Vagina (tissue), 2 donors: ENCODE measurements at regions not wholly inside any gene's neighbourhood (a gene's known extent, or its start where the extent isn't known, plus 50 kb on each side); places are given as distances from the start of the nearest gene placed in this dataset.

Source experiments
- DNase-seq, 2 donors: peaks; one replicate each; pipeline ENCODE4 v3.0.0-alpha.2; 2017; ENCODE audit errors: extremely low spot score in 2 of 2
- H3K27ac ChIP-seq: fragments of 200-600 bp; sonication (generic); one replicate; pipeline ENCODE4 v1.5.1; 2019
- H3K27me3 ChIP-seq: fragments of 200-600 bp; sonication (generic); one replicate; pipeline ENCODE4 v1.5.1; 2019
- H3K36me3 ChIP-seq, 2 donors: fragments of 200-600 bp; sonication (generic); one replicate each; pipeline ENCODE4 v1.5.1; 2017 to 2019
- H3K4me1 ChIP-seq: fragments of 200-600 bp; sonication (generic); one replicate; pipeline ENCODE4 v1.5.1; 2019
- H3K4me3 ChIP-seq, 2 donors: fragments of 200-600 bp; sonication (generic); 1 replicate in 1 of 2; 2 replicates in 1 of 2; pipeline ENCODE4 v1.5.1; 2016 to 2019
- H3K9me3 ChIP-seq: fragments of 200-600 bp; sonication (generic); one replicate; pipeline ENCODE4 v1.5.1; 2019
- POLR2A ChIP-seq, 2 donors: fragments of 450-650 bp; IDR thresholded peaks; one replicate each; pipeline ENCODE4 v1.6.1; 2017; ENCODE audit warnings: antibody characterized with exemption in 2 of 2, mild to moderate bottlenecking in 2 of 2, moderate library complexity in 2 of 2
- POLR2AphosphoS5 ChIP-seq, 2 donors: sonication (generic); formaldehyde crosslinking; IDR thresholded peaks; one replicate each; pipeline ENCODE4 v1.9.0; 2017; ENCODE audit warnings: antibody characterized with exemption in 2 of 2, mild to moderate bottlenecking in 2 of 2, low read depth in 1 of 2; ENCODE audit not compliant: insufficient read depth in 1 of 2
- intact Hi-C: fragments of 100-400 bp; cut with DNase I; formaldehyde crosslinking; loops from one replicate; pipeline ENCODE4 v1.15.1; 2023
- TF ChIP-seq, protein P1 (sequence below), 3 experiments: fragments of 450-650 bp in 2 of 3; fragments of 200-600 bp in 1 of 3; sonication (generic) in 1 of 3; IDR thresholded peaks; one replicate each; pipeline ENCODE4 v1.5.1; 2017 to 2019; ENCODE audit warnings: antibody characterized with exemption in 3 of 3, mild to moderate bottlenecking in 2 of 3, moderate library complexity in 2 of 3

GRCh38 chr14:71463807-71464206 lies 468.4 kb upstream of the RGS6 start:
- DNase-seq, result no peak
- H3K36me3 ChIP-seq, result no peaks in the 10 kb centered on the region
- no peak overlapping the region for H3K4me3 ChIP-seq
- intact Hi-C loops, result no loop called here
- no peaks in the 10 kb centered on the region for H3K4me1 ChIP-seq
- H3K9me3 ChIP-seq, result no peaks in the 10 kb centered on the region
- no peaks in the 10 kb centered on the region for H3K27me3 ChIP-seq
- H3K27ac ChIP-seq, result no peak overlapping the region
- TF ChIP-seq POLR2AphosphoS5 (IDR thresholded peaks at IDR 0.05; ENCODE audit: insufficient read depth in 1 of 2, low read depth in 1 of 2) (no peak), POLR2A (IDR thresholded peaks at IDR 0.05) (no peak)
- TF ChIP-seq, protein P1, sequence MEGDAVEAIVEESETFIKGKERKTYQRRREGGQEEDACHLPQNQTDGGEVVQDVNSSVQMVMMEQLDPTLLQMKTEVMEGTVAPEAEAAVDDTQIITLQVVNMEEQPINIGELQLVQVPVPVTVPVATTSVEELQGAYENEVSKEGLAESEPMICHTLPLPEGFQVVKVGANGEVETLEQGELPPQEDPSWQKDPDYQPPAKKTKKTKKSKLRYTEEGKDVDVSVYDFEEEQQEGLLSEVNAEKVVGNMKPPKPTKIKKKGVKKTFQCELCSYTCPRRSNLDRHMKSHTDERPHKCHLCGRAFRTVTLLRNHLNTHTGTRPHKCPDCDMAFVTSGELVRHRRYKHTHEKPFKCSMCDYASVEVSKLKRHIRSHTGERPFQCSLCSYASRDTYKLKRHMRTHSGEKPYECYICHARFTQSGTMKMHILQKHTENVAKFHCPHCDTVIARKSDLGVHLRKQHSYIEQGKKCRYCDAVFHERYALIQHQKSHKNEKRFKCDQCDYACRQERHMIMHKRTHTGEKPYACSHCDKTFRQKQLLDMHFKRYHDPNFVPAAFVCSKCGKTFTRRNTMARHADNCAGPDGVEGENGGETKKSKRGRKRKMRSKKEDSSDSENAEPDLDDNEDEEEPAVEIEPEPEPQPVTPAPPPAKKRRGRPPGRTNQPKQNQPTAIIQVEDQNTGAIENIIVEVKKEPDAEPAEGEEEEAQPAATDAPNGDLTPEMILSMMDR (IDR thresholded peaks at IDR 0.05), result no peak

GRCh38 chr14:71464840-71465239 lies 467.4 kb upstream of the RGS6 start:
- no peak overlapping the region for H3K4me3 ChIP-seq
- no peaks in the 10 kb centered on the region for H3K27me3 ChIP-seq
- no peaks in the 10 kb centered on the region for H3K4me1 ChIP-seq
- no peak overlapping the region for H3K27ac ChIP-seq
- no peak for TF ChIP-seq POLR2AphosphoS5 (IDR thresholded peaks at IDR 0.05; ENCODE audit: insufficient read depth in 1 of 2, low read depth in 1 of 2)
- TF ChIP-seq, protein P1 (IDR thresholded peaks at IDR 0.05), result no peak
- TF ChIP-seq POLR2A (IDR thresholded peaks at IDR 0.05), result no peak
- intact Hi-C loops, result no loop called here
- H3K36me3 ChIP-seq, result no peaks in the 10 kb centered on the region
- H3K9me3 ChIP-seq, result no peaks in the 10 kb centered on the region
- no peak for DNase-seq

DNA sequence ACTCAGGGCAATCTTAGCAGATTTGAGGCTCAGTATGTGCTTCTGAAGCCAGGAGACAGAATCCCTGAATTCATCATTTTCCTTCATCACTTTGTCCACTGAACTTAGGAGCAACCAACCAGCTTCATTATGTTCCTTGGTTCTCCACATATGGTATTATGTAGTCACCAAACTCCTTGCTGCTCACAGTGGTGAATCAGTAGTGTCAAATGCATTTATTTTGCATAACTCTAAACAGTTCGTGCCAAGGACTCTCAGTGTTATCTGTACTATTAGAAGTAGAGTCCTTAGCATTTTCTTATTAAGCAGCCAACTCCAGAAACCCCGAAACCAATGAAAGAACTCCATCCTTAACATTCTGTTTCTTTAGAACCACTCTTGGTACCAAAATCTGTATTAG lies 466.9 kb upstream of the RGS6 start:
- intact Hi-C loops, result no loop called here
- H3K27ac ChIP-seq, result no peak overlapping the region
- no peaks in the 10 kb centered on the region for H3K36me3 ChIP-seq
- H3K4me1 ChIP-seq, result no peaks in the 10 kb centered on the region
- no peaks in the 10 kb centered on the region for H3K27me3 ChIP-seq
- H3K4me3 ChIP-seq, result no peak overlapping the region
- TF ChIP-seq POLR2A (IDR thresholded peaks at IDR 0.05) (no peak), POLR2AphosphoS5 (IDR thresholded peaks at IDR 0.05; ENCODE audit: insufficient read depth in 1 of 2, low read depth in 1 of 2) (no peak)
- TF ChIP-seq, protein P1 (IDR thresholded peaks at IDR 0.05), result no peak
- no peaks in the 10 kb centered on the region for H3K9me3 ChIP-seq
- DNase-seq, result no peak

DNA sequence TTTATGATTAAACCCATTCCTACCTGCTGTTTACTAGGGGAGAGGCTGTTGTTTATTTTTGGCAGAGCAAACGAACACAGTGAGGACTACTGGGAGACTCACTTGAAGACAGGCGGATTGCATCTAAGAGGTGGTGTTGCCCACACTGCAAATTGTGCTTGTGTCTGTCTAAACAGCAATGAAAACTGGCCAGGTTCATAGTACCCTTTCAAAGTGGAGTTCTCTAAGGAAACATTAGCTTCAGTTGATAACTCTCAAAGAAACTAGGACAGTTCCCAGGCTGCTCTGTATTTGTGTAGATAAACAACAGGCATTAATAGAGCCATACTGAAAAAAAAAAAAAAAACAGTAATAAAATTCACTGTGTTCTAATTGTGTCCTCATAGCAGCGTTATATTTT lies 466.0 kb upstream of the RGS6 start:
- intact Hi-C loops, result no loop called here
- Histone ChIP-seq H3K27me3 (no peaks in the 10 kb centered on the region), H3K27ac (no peak overlapping the region), H3K4me3 (no peak overlapping the region), H3K4me1 (no peaks in the 10 kb centered on the region), H3K9me3 (no peaks in the 10 kb centered on the region), H3K36me3 (no peaks in the 10 kb centered on the region)
- TF ChIP-seq POLR2AphosphoS5 (IDR thresholded peaks at IDR 0.05; ENCODE audit: insufficient read depth in 1 of 2, low read depth in 1 of 2), result no peak
- DNase-seq, result no peak

DNA sequence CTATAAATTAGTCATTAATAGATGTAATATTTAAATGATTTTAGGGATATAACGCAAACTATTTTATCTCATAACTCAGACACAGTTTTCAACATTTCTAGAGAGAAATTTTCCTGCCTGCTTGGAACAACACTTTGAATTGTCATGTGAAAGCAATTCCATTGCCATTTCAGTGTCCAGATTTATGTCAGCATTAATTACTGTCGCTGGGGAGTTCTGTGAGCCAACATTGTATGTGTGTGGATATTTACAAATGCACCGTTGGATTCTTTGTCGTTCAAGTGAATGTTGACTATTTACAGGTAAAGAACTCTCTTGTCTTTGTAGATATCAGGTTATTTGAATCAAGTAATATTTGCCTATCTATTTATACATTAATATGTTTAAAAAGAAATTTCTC lies 465.3 kb upstream of the RGS6 start:
- Histone ChIP-seq H3K27me3 (no peaks in the 10 kb centered on the region), H3K9me3 (no peaks in the 10 kb centered on the region), H3K36me3 (no peaks in the 10 kb centered on the region), H3K27ac (no peak overlapping the region), H3K4me1 (no peaks in the 10 kb centered on the region), H3K4me3 (no peak overlapping the region)
- intact Hi-C loops, result no loop called here
- no peak for DNase-seq
- TF ChIP-seq, protein P1 (IDR thresholded peaks at IDR 0.05), result no peak
- no peak for TF ChIP-seq POLR2A (IDR thresholded peaks at IDR 0.05)
- TF ChIP-seq POLR2AphosphoS5 (IDR thresholded peaks at IDR 0.05; ENCODE audit: insufficient read depth in 1 of 2, low read depth in 1 of 2), result no peak

DNA sequence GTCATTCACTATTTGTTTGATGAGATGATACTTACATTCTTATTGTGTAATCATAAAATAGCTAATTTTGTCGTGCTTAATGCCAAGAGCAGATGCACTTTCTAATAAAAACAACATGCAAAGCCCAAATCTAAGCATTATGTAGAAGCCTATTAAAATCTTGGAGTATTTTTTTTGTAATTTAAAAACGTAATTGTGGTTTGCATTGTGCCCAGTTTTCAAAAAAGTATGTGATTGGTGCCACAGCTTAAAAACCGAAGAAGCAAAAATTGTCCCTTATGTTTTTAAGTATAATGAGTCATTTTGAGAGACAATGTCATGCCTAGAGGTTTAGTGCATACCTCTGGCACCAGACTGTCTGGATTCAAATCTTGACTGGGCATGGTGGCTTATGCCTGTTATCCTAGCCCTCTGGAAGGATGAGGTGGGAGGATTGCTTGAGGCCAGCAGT lies 464.8 kb upstream of the RGS6 start:
- no peak overlapping the region for H3K27ac ChIP-seq
- no peak overlapping the region for H3K4me3 ChIP-seq
- intact Hi-C loops, result no loop called here
- H3K9me3 ChIP-seq, result no peaks in the 10 kb centered on the region
- TF ChIP-seq POLR2AphosphoS5 (IDR thresholded peaks at IDR 0.05; ENCODE audit: insufficient read depth in 1 of 2, low read depth in 1 of 2) (no peak), POLR2A (IDR thresholded peaks at IDR 0.05) (no peak)
- TF ChIP-seq, protein P1 (IDR thresholded peaks at IDR 0.05), result no peak
- no peaks in the 10 kb centered on the region for H3K27me3 ChIP-seq
- DNase-seq, result no peak
- no peaks in the 10 kb centered on the region for H3K4me1 ChIP-seq
- H3K36me3 ChIP-seq, result no peaks in the 10 kb centered on the region
